ENCODE measurements at regions not wholly inside any gene's neighbourhood (a gene's known extent, or its start where the extent isn't known, plus 50 kb on each side); places are given as distances from the start of the nearest gene placed in this dataset.

GRCh38 chr13:50071379-50071778 is 56.1 kb downstream of the KCNRG start:
- Histone ChIP-seq H3K27me3 (ENCODE audit: control insufficient read depth in 1 of 2, insufficient read depth in 2 of 2, low read length in 2 of 2) (no peaks in the 10 kb centered on the region), H3K9me3 (ENCODE audit: control insufficient read depth in 2 of 2, insufficient read depth in 1 of 2, low read depth in 1 of 2, low read length in 1 of 2) (no peaks in the 10 kb centered on the region), H3K4me1 (ENCODE audit: control insufficient read depth in 2 of 2, insufficient read depth in 2 of 2, low read length in 1 of 2) (peaks cover 0 to 2% of the 10 kb centered on the region in 2 donors), H3K27ac (ENCODE audit: low read depth in 2 of 2, low read length in 1 of 2) (no peak overlapping the region), H3K4me3 (ENCODE audit: low read depth in 1 of 2, low read length in 2 of 2) (no peak overlapping the region), H3K36me3 (ENCODE audit: control insufficient read depth in 2 of 2, insufficient read depth in 2 of 2, low read length in 1 of 2) (peaks cover 0 to 2% of the 10 kb centered on the region in 2 donors)
- WGBS, 2 donors: 27 to 33% methylated on average over 2 of the region's 2 CpGs

GRCh38 chr13:50072676-50073075 is 57.4 kb downstream of the KCNRG start:
- Histone ChIP-seq H3K9me3 (ENCODE audit: control insufficient read depth in 2 of 2, insufficient read depth in 1 of 2, low read depth in 1 of 2, low read length in 1 of 2) (no peaks in the 10 kb centered on the region), H3K27ac (ENCODE audit: low read depth in 2 of 2, low read length in 1 of 2) (no peak overlapping the region), H3K27me3 (ENCODE audit: control insufficient read depth in 1 of 2, insufficient read depth in 2 of 2, low read length in 2 of 2) (no peaks in the 10 kb centered on the region), H3K4me3 (ENCODE audit: low read depth in 1 of 2, low read length in 2 of 2) (no peak overlapping the region), H3K4me1 (ENCODE audit: control insufficient read depth in 2 of 2, insufficient read depth in 2 of 2, low read length in 1 of 2) (peaks cover 0 to 2% of the 10 kb centered on the region in 2 donors), H3K36me3 (ENCODE audit: control insufficient read depth in 2 of 2, insufficient read depth in 2 of 2, low read length in 1 of 2) (no peaks in the 10 kb centered on the region)

DNA sequence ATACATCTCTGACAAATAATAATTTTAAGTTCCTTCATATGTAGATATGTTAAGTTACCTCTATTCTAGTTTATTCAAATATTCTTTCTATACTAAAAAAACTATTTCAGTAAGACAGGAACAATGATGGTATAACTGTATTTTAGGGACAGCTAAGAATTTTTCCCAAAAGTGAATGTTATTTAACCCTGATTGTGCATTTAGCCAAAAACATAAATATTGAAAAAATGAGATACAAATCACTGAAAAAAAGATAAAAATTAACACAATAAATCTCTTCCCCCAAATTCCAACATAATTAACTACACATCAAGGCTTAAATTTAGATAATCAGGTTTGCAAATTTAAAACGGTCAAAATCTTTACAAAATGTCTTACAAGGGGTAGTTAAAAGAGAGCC is 58.1 kb downstream of the KCNRG start:
- no peak overlapping the region for H3K27ac ChIP-seq (ENCODE audit: low read depth in 2 of 2, low read length in 1 of 2)
- WGBS, 2 donors: 57 to 58% methylated on average over 1 of the region's 1 CpG
- no peak overlapping the region for H3K4me3 ChIP-seq (ENCODE audit: low read depth in 1 of 2, low read length in 2 of 2)
- peaks cover 0 to 2% of the 10 kb centered on the region in 2 donors for H3K4me1 ChIP-seq (ENCODE audit: control insufficient read depth in 2 of 2, insufficient read depth in 2 of 2, low read length in 1 of 2)
- H3K27me3 ChIP-seq (ENCODE audit: control insufficient read depth in 1 of 2, insufficient read depth in 2 of 2, low read length in 2 of 2): no peaks in the 10 kb centered on the region
- no peaks in the 10 kb centered on the region for H3K36me3 ChIP-seq (ENCODE audit: control insufficient read depth in 2 of 2, insufficient read depth in 2 of 2, low read length in 1 of 2)
- no peaks in the 10 kb centered on the region for H3K9me3 ChIP-seq (ENCODE audit: control insufficient read depth in 2 of 2, insufficient read depth in 1 of 2, low read depth in 1 of 2, low read length in 1 of 2)

DNA sequence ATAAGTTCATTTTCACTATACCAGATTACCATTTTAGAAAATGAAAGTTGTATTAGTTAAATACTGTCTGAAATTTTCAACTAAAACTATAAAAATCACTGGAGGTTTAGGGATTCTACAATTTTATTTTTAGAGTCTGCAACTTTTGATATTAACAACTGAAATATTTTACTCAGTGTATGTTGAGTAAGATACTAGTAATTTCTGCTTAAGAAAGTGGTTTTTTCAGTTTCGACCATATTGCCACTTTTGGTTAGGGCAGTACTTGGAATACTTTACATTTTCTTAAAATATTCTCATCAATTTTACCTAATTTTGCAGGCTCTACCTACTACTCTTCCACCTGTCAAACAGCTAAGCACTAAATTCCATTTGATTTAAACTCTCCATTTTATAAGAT is 59.6 kb downstream of the KCNRG start:
- Histone ChIP-seq H3K27ac (ENCODE audit: low read depth in 2 of 2, low read length in 1 of 2) (no peak overlapping the region), H3K4me1 (ENCODE audit: control insufficient read depth in 2 of 2, insufficient read depth in 2 of 2, low read length in 1 of 2) (peaks cover 0 to 2% of the 10 kb centered on the region in 2 donors), H3K9me3 (ENCODE audit: control insufficient read depth in 2 of 2, insufficient read depth in 1 of 2, low read depth in 1 of 2, low read length in 1 of 2) (no peaks in the 10 kb centered on the region), H3K36me3 (ENCODE audit: control insufficient read depth in 2 of 2, insufficient read depth in 2 of 2, low read length in 1 of 2) (no peaks in the 10 kb centered on the region), H3K4me3 (ENCODE audit: low read depth in 1 of 2, low read length in 2 of 2) (no peak overlapping the region), H3K27me3 (ENCODE audit: control insufficient read depth in 1 of 2, insufficient read depth in 2 of 2, low read length in 2 of 2) (no peaks in the 10 kb centered on the region)
- WGBS, 2 donors: 53 to 67% methylated on average over 1 of the region's 1 CpG

- no peaks in the 10 kb centered on the region for H3K27me3 ChIP-seq (ENCODE audit: control insufficient read depth in 1 of 2, insufficient read depth in 2 of 2, low read length in 2 of 2)
- H3K36me3 ChIP-seq (ENCODE audit: control insufficient read depth in 2 of 2, insufficient read depth in 2 of 2, low read length in 1 of 2): no peaks in the 10 kb centered on the region
- 47 to 58% methylated on average over 3 of the region's 3 CpGs for WGBS, 2 donors
- H3K9me3 ChIP-seq (ENCODE audit: control insufficient read depth in 2 of 2, insufficient read depth in 1 of 2, low read depth in 1 of 2, low read length in 1 of 2): no peaks in the 10 kb centered on the region
- H3K27ac ChIP-seq (ENCODE audit: low read depth in 2 of 2, low read length in 1 of 2): peak overlapping the region in 1 of 2 donors; percentile 25
- peaks cover 0 to 2% of the 10 kb centered on the region in 2 donors for H3K4me1 ChIP-seq (ENCODE audit: control insufficient read depth in 2 of 2, insufficient read depth in 2 of 2, low read length in 1 of 2)
- H3K4me3 ChIP-seq (ENCODE audit: low read depth in 1 of 2, low read length in 2 of 2): peak overlapping the region in 1 of 2 donors; percentile 38
Observed at GRCh38 chr13:50075619-50076097, 60.4 kb downstream of the KCNRG start.

GRCh38 chr13:50077431-50077830 is 62.2 kb downstream of the KCNRG start:
- no peak overlapping the region for H3K27ac ChIP-seq (ENCODE audit: low read depth in 2 of 2, low read length in 1 of 2)
- H3K4me1 ChIP-seq (ENCODE audit: control insufficient read depth in 2 of 2, insufficient read depth in 2 of 2, low read length in 1 of 2): no peaks in the 10 kb centered on the region

GRCh38 chr13:50078231-50078894 is 63.1 kb downstream of the KCNRG start:
- Histone ChIP-seq H3K36me3 (ENCODE audit: control insufficient read depth in 2 of 2, insufficient read depth in 2 of 2, low read length in 1 of 2) (no peaks in the 10 kb centered on the region), H3K4me1 (ENCODE audit: control insufficient read depth in 2 of 2, insufficient read depth in 2 of 2, low read length in 1 of 2) (no peaks in the 10 kb centered on the region), H3K27ac (ENCODE audit: low read depth in 2 of 2, low read length in 1 of 2) (no peak overlapping the region), H3K27me3 (ENCODE audit: control insufficient read depth in 1 of 2, insufficient read depth in 2 of 2, low read length in 2 of 2) (no peaks in the 10 kb centered on the region), H3K9me3 (ENCODE audit: control insufficient read depth in 2 of 2, insufficient read depth in 1 of 2, low read depth in 1 of 2, low read length in 1 of 2) (no peaks in the 10 kb centered on the region), H3K4me3 (ENCODE audit: low read depth in 1 of 2, low read length in 2 of 2) (peak overlapping the region in 1 of 2 donors; percentile 29)
- WGBS, 2 donors: 41 to 43% methylated on average over 3 of the region's 3 CpGs

More at GRCh38 chr13:50077431-50077830, 62.2 kb downstream of the KCNRG start:
- no peaks in the 10 kb centered on the region for H3K36me3 ChIP-seq (ENCODE audit: control insufficient read depth in 2 of 2, insufficient read depth in 2 of 2, low read length in 1 of 2)
- H3K27me3 ChIP-seq (ENCODE audit: control insufficient read depth in 1 of 2, insufficient read depth in 2 of 2, low read length in 2 of 2): no peaks in the 10 kb centered on the region
- 35 to 42% methylated on average over 1 of the region's 1 CpG for WGBS, 2 donors
- H3K9me3 ChIP-seq (ENCODE audit: control insufficient read depth in 2 of 2, insufficient read depth in 1 of 2, low read depth in 1 of 2, low read length in 1 of 2): no peaks in the 10 kb centered on the region
- H3K4me3 ChIP-seq (ENCODE audit: low read depth in 1 of 2, low read length in 2 of 2): no peak overlapping the region

GRCh38 chr13:50078895-50079654 is 63.8 kb downstream of the KCNRG start:
- no peaks in the 10 kb centered on the region for H3K36me3 ChIP-seq (ENCODE audit: control insufficient read depth in 2 of 2, insufficient read depth in 2 of 2, low read length in 1 of 2)
- WGBS, 2 donors: 27 to 28% methylated on average over 10 of the region's 10 CpGs
- no peaks in the 10 kb centered on the region for H3K4me1 ChIP-seq (ENCODE audit: control insufficient read depth in 2 of 2, insufficient read depth in 2 of 2, low read length in 1 of 2)
- H3K27ac ChIP-seq (ENCODE audit: low read depth in 2 of 2, low read length in 1 of 2): no peak overlapping the region
- no peaks in the 10 kb centered on the region for H3K27me3 ChIP-seq (ENCODE audit: control insufficient read depth in 1 of 2, insufficient read depth in 2 of 2, low read length in 2 of 2)
- no peaks in the 10 kb centered on the region for H3K9me3 ChIP-seq (ENCODE audit: control insufficient read depth in 2 of 2, insufficient read depth in 1 of 2, low read depth in 1 of 2, low read length in 1 of 2)
- H3K4me3 ChIP-seq (ENCODE audit: low read depth in 1 of 2, low read length in 2 of 2): peak overlapping the region in 1 of 2 donors; percentile 96

- H3K36me3 ChIP-seq (ENCODE audit: control insufficient read depth in 2 of 2, insufficient read depth in 2 of 2, low read length in 1 of 2): no peaks in the 10 kb centered on the region
- peak overlapping the region; percentile 78 to 96 for H3K4me3 ChIP-seq (ENCODE audit: low read depth in 1 of 2, low read length in 2 of 2)
- 10 to 13% methylated on average over 12 of the region's 12 CpGs for WGBS, 2 donors
- peak overlapping the region; percentile 95 to 97 for H3K27ac ChIP-seq (ENCODE audit: low read depth in 2 of 2, low read length in 1 of 2)
- no peaks in the 10 kb centered on the region for H3K4me1 ChIP-seq (ENCODE audit: control insufficient read depth in 2 of 2, insufficient read depth in 2 of 2, low read length in 1 of 2)
- no peaks in the 10 kb centered on the region for H3K9me3 ChIP-seq (ENCODE audit: control insufficient read depth in 2 of 2, insufficient read depth in 1 of 2, low read depth in 1 of 2, low read length in 1 of 2)
- no peaks in the 10 kb centered on the region for H3K27me3 ChIP-seq (ENCODE audit: control insufficient read depth in 1 of 2, insufficient read depth in 2 of 2, low read length in 2 of 2)
Observed at GRCh38 chr13:50079655-50080202, 64.5 kb downstream of the KCNRG start.
